NCI-H1436 (cell line): ENCODE measurements at regions not wholly inside any gene's neighbourhood (a gene's known extent, or its start where the extent isn't known, plus 50 kb on each side); places are given as distances from the start of the nearest gene placed in this dataset.
"Not testable (repeated sequence)": the region's sequence is repeated elsewhere in the genome, so short reads cannot be mapped to it uniquely, and the experiment has no call there.

Source experiments
- DNase-seq: peaks from one replicate; lab custom pipeline; 2025; lab: John Stamatoyannopoulos, UW

DNA sequence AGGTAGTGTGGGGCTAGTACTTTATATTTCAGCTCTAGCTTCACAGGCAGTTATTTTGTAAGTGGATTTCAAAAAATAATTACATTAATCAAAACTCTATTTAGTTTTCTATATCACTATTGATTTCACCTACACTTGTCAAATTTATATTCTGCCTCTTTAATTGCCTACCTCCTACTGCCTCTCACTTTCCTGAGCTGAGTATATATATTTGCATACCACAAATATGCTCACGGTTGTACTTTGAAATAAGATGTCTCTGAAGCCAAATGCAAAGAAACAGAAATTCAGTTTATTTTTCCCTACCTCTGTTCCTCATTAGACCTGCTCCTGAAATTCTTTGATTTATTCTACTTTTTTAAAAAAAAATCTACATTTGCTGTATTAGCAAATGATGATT, 309.3 kb upstream of the TGFBR2 start:
- DNase-seq: no peak

- no peak for DNase-seq
Measured at GRCh38 chr3:30299674-30300385, 306.6 kb upstream of the TGFBR2 start.

DNA sequence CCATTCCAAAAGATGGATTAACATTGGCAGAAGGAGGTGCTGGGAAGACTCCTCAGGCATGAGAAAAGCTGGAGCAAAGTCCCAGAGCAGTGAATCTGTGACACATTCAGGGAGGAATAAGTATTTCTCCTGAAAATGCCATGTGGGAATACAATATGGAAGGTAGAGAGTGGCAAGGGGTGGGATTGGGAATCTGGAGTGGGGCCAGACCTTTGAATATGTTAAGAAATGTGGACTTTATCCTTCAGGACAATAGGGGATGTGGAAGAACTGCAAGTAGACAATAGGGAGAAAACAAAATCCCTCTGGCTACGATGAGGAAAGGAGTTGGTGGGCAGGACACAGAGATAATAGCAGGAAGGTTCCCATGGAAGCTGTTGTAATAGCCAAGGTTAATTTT, 305.6 kb upstream of the TGFBR2 start:
- no peak for DNase-seq

DNA sequence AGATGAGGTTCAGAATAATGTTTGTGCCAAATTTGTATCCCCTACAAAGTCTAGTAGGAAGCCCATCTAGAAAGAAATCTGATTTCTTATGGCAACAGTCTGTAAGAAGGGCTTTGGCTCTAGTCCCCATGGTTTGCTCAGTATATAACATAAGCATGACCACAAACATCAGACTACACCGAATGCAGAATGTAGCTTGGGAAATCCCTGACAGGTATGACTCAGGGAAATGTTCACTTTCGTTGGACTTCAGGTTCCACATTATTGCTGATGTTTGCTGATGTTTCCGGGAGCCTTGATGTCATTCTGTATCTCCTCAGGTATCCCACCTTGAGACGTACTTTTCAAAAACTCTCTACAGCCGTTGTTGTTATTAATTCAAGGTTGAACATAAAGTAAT, 304.4 kb upstream of the TGFBR2 start:
- DNase-seq: no peak

- no peak for DNase-seq
Measured at GRCh38 chr3:30303770-30304169, 302.6 kb upstream of the TGFBR2 start.

GRCh38 chr3:30305021-30305420, 301.4 kb upstream of the TGFBR2 start:
- DNase-seq: no peak

DNA sequence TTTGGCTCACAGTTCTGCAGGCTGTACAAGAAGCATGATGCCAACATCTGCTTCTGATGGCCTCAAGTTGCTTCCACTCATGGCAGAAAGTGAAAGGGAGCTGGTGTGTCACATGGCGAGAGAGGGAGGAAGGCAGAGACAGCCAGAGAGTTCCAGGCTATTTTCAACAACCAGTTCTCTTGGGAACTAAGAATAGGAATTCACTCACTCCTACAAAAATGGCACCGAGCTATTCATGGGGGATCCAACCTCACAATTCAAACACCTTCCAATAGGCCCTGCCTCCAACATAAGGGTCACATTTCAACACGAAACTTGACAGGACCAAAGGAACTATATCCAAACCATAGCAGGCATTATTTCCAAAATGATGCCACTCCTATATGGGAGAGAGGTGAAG, 299.5 kb upstream of the TGFBR2 start:
- DNase-seq: no peak

DNA sequence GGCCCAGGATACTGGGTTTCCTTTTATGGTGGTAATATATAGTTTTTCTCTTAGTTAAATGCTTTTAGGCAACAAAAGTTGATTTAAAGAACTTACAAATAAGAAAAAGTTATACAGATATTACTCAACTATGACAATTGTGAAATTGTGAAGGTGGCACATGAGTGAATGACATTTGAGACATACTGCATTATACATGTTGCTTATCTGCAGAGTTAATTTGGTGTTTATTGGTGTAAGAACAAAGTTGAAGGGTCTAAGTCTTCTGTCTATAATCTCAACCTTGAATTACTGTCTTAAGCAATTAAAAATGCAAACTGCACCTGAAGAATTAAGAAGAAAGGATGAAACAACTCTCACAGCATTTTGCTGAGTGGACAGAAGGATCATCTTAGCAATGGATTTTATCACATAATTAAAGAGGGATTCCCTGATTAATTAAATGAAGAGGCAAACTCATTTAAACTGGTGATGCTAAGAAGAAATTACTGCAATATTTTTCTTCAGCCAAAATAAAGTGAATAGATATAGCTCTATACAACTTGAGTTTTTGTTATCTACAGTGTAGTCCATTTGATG, 298.9 kb upstream of the TGFBR2 start:
- no peak for DNase-seq

GRCh38 chr3:30308131-30308530, 298.3 kb upstream of the TGFBR2 start:
- DNase-seq: no peak

- DNase-seq: no peak
Measured at GRCh38 chr3:30309961-30310954, 296.1 kb upstream of the TGFBR2 start.

DNA sequence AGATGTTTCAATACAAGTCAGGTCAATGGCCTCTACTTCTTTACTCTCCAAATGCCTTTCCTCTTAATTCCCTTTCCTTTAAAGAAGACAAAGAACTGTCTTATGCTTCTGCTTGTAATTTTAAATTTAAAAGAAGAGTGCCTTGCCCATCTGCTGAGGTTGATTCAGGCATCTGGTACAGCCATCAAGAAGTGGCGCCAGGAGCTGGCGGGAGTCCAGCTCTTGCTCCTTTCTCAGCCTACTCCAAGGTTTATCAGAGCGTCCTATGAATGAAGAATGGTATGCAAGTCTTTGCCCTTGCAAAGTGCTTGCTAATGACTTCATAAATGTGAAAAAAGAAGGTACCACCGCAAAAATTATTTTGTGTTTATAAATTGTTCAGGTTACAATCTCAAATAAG, 294.6 kb upstream of the TGFBR2 start:
- DNase-seq: no peak

GRCh38 chr3:30313840-30314239, 292.6 kb upstream of the TGFBR2 start:
- DNase-seq: no peak

DNA sequence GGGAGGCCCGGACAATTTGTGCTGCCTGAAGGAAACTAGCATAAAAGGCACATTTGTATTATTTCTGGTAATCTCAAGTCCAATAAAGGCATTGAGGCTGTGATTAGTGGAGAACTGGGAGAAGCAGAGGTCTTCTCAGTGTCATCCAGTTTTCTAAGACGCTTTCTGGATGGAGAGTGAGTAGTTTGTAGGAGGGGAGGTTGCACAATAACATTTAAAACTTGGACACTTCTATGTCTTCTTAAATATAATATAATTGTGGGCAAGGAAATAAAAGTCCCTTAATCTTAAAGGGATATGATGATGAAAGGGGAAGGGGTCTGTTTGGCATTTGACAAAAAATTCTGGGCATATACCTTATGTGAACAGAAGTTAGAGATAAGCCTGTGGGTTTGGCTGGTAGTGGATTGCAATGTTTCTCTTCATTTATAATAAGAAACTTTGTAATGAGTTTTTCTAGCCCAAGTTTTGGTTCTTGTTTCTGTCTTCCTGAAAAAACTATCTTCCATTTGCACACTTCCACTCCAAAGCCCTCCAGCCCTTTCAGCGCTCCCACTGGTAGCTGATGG, 291.6 kb upstream of the TGFBR2 start:
- no peak for DNase-seq

- DNase-seq: no peak
Measured at GRCh38 chr3:30315447-30315846, 291.0 kb upstream of the TGFBR2 start.

DNA sequence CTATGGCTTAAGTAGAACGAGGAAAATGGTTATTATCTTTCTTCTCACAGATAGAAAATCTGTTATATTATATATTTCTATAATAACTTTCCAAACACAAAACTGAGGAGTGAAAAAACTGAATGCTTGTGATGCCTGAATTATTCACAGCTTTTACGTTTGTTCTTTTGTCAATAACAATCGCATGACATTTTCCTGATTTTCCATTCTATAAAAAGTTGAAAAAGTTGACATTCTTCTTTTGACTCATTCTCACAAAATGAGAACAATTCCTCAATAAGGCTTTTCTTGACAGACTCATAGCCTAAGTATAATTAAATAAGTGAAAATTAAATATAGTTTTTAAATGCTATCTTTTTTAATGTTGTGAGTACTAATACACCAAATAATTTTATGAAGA, 288.8 kb upstream of the TGFBR2 start:
- DNase-seq: no peak

DNA sequence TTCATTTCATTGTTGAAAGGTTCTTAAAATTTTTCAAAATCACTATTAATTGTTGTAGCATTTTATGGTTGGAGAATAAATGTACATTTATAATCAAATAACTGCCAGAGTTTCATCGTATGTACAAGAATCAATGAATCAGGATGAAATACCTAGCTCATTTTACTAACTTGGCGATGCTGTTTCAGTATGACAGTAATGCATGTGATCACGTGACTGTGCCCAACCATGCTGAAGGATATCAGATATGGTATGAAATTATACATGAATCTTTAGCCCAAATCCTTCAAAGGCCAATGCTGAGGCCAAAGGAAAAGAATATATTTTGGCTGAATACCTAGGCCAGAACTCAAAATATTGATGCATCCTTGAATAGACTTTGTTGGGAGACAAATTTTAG, 288.3 kb upstream of the TGFBR2 start:
- DNase-seq: no peak

- DNase-seq: no peak
Measured at GRCh38 chr3:30319713-30320112, 286.7 kb upstream of the TGFBR2 start.

DNA sequence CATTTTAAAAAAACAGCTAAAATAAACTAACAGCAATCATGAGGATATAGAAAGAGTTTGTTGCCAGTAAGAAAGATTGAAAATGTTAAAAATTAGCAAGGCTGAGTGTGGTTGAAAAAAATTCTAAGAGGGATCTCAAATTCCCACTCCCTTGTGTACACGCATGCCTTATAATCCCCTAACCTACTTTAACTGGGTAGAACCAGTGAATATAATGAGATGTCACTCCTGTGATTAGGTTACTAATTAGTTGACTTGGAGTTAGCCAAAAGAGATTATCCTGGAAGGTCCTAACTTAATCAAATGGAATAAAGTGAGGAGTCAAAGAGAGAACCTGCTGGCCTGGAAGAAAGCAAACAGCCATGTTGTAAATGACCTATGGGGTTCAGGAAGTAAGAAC, 286.0 kb upstream of the TGFBR2 start:
- DNase-seq: no peak

- no peak for DNase-seq
Measured at GRCh38 chr3:30321065-30321464, 285.3 kb upstream of the TGFBR2 start.

GRCh38 chr3:30323649-30324048, 282.8 kb upstream of the TGFBR2 start:
- DNase-seq: not testable (repeated sequence)

DNA sequence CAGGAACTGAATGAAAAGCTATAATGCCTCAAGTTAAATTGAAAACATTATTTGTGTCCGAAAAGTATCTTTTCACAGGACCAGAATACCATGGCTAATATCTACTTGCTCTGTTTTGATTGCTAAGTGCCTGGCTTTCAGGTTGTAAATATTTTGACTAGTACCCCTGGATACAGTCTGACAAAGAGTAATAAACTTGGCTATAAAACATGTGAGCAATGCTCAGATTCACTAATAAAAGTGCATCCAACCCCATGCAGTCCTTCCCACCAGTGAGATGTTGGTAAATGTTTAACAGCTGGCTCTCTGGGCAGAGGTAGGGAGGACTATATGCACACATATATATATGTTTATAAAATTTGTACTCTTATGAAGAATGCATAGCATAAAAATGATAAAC, 281.8 kb upstream of the TGFBR2 start:
- DNase-seq: no peak

- not testable (repeated sequence) for DNase-seq
Measured at GRCh38 chr3:30327976-30328375, 278.4 kb upstream of the TGFBR2 start.

GRCh38 chr3:30328935-30329334, 277.5 kb upstream of the TGFBR2 start:
- DNase-seq: not testable (repeated sequence)
